Psoas muscle (tissue), 7 donors: ENCODE measurements at regions not wholly inside any gene's neighbourhood (a gene's known extent, or its start where the extent isn't known, plus 50 kb on each side); places are given as distances from the start of the nearest gene placed in this dataset.

Experiments used
- ATAC-seq, 4 donors: fragments of 200-7000 bp; cut with Tn5 transposase; one replicate each; pipeline ENCODE4 v1.9.1; 2020; ENCODE audit warnings: moderate library complexity in 3 of 4, mild to moderate bottlenecking in 2 of 4
- DNase-seq, 2 donors: peaks; one replicate each; pipeline ENCODE4 v3.0.0-alpha.2; 2020
- H3K27ac ChIP-seq: fragments of 200-600 bp; one replicate; pipeline ENCODE4 v1.8.0; 2022
- H3K27me3 ChIP-seq, 3 donors: fragments of 200-600 bp in 1 of 3; one replicate each; pipeline versions ENCODE4 v1.6.1 to v1.8.0; 2013 to 2022; ENCODE audit warnings: low read length in 2 of 3, mild to moderate bottlenecking in 2 of 3, moderate library complexity in 1 of 3; ENCODE audit not compliant: insufficient read depth in 3 of 3
- H3K36me3 ChIP-seq, 2 donors: fragments of 200-600 bp in 1 of 2; one replicate each; pipeline versions ENCODE4 v1.6.1 to v1.8.0; 2013 to 2022; ENCODE audit warnings: low read depth in 1 of 2, mild to moderate bottlenecking in 1 of 2, moderate library complexity in 1 of 2; ENCODE audit not compliant: insufficient read depth in 1 of 2
- H3K4me1 ChIP-seq: fragments of 200-600 bp; one replicate; pipeline ENCODE4 v1.8.0; 2022
- H3K4me3 ChIP-seq: fragments of 200-600 bp; one replicate; pipeline ENCODE4 v1.8.0; 2022; ENCODE audit warnings: mild to moderate bottlenecking
- H3K9me3 ChIP-seq: fragments of 200-600 bp; one replicate; pipeline ENCODE4 v1.8.0; 2022
- CTCF ChIP-seq: fragments of 200-600 bp; IDR thresholded peaks from one replicate; pipeline ENCODE4 v1.8.0; 2022; ENCODE audit warnings: antibody characterized with exemption
- WGBS, 3 donors: extraction: QIAGEN DNeasy Blood & Tissue Kit; methylation state at CpG; one replicate each; pipeline versions ENCODE4 v1.1.6 to v1.1.7; 2013; 5-methylcytosine and 5-hydroxymethylcytosine counted together
- intact Hi-C, 2 donors: fragments of 100-400 bp; cut with DNase I; formaldehyde crosslinking; loops; one replicate each; pipeline versions ENCODE4 v1.11.0 to v1.14.2; 2022
- donor health status: healthy with polysubstance abuse.
- donor health status: DM: no; HTN: no; CAD: no; lungs with moderate emphysema.
- donor health status: Bipolar disorder and iron deficiency.
- donor health status: healthy.
- donor health status: DM: yes; HTN: yes; CAD: no.
- donor health status: DM: no; HTN: no; CAD: no.
- donor health status: DM: yes; HTN: yes; CAD: no.

- Histone ChIP-seq H3K36me3 (no peaks in the 10 kb centered on the region), H3K27ac (no peak overlapping the region), H3K4me3 (no peak overlapping the region), H3K4me1 (no peaks in the 10 kb centered on the region), H3K27me3 (no peaks in the 10 kb centered on the region), H3K9me3 (no peaks in the 10 kb centered on the region)
- ATAC-seq (peak in 3 of 4 donors; percentile 59 to 77 (median 60)), DNase-seq (no peak)
- intact Hi-C loops: no loop called here
- 53 to 77% (median 68%) methylated on average over 1 of the region's 1 CpG for WGBS, 3 donors
- no peak for TF ChIP-seq CTCF
Measured at GRCh38 chr12:92624236-92624635, 78.6 kb upstream of the PLEKHG7 start.

- Histone ChIP-seq H3K9me3 (no peaks in the 10 kb centered on the region), H3K4me1 (no peaks in the 10 kb centered on the region), H3K4me3 (no peak overlapping the region), H3K27me3 (no peaks in the 10 kb centered on the region), H3K27ac (no peak overlapping the region), H3K36me3 (no peaks in the 10 kb centered on the region)
- DNase-seq: no peak
- ATAC-seq: no peak
- intact Hi-C loops: no loop called here
- no peak for TF ChIP-seq CTCF
Measured at GRCh38 chr12:92623386-92623785, 79.4 kb upstream of the PLEKHG7 start.

GRCh38 chr12:92621833-92622232 lies 81.0 kb upstream of the PLEKHG7 start:
- 93 to 96% (median 94%) methylated on average over 3 of the region's 3 CpGs for whole genome bisulfite sequencing, 3 donors
- H3K36me3 ChIP-seq: no peaks in the 10 kb centered on the region
- ATAC-seq (no peak), DNase-seq (no peak)
- H3K4me1 ChIP-seq: no peaks in the 10 kb centered on the region
- H3K9me3 ChIP-seq: no peaks in the 10 kb centered on the region
- no peak overlapping the region for H3K27ac ChIP-seq
- TF ChIP-seq CTCF: no peak
- no peak overlapping the region for H3K4me3 ChIP-seq
- intact Hi-C loops: no loop called here
- H3K27me3 ChIP-seq: no peaks in the 10 kb centered on the region

GRCh38 chr12:92621312-92621711 lies 81.5 kb upstream of the PLEKHG7 start:
- no peak for ATAC-seq
- no peaks in the 10 kb centered on the region for H3K36me3 ChIP-seq
- no peaks in the 10 kb centered on the region for H3K27me3 ChIP-seq
- H3K4me3 ChIP-seq: no peak overlapping the region
- H3K4me1 ChIP-seq: no peaks in the 10 kb centered on the region
- H3K27ac ChIP-seq: no peak overlapping the region
- no peak for DNase-seq
- intact Hi-C loops: no loop called here
- WGBS, 3 donors: 94 to 97% (median 97%) methylated on average over 4 of the region's 4 CpGs
- H3K9me3 ChIP-seq: no peaks in the 10 kb centered on the region
- TF ChIP-seq CTCF: no peak
